ENCODE measurements at regions not wholly inside any gene's neighbourhood (a gene's known extent, or its start where the extent isn't known, plus 50 kb on each side); places are given as distances from the start of the nearest gene placed in this dataset.

GRCh38 chr1:219293410-219293809, 119.7 kb downstream of the LYPLAL1 start:
- H3K4me3 ChIP-seq (ENCODE audit: insufficient read depth, low read length, poor library complexity, severe bottlenecking): no peak overlapping the region
- H3K9me3 ChIP-seq (ENCODE audit: insufficient read depth, low read length): no peaks in the 10 kb centered on the region
- H3K9me2 ChIP-seq (replicated peaks; ENCODE audit: insufficient read depth, low read length): no peaks in the 10 kb centered on the region
- H3K27me3 ChIP-seq (ENCODE audit: low read length): no peaks in the 10 kb centered on the region
- no peak overlapping the region for H3K4me2 ChIP-seq (ENCODE audit: low read depth, low read length, poor library complexity, severe bottlenecking)
- no peaks in the 10 kb centered on the region for H3F3A ChIP-seq (ENCODE audit: insufficient read depth)
- no peak overlapping the region for H3K9ac ChIP-seq (ENCODE audit: low read length)
- H3K27ac ChIP-seq (ENCODE audit: low read depth, low read length): no peak overlapping the region
- H2AFZ ChIP-seq (ENCODE audit: low read depth, low read length, severe bottlenecking): no peak overlapping the region
- TF ChIP-seq EZH2phosphoT487 (conservative IDR thresholded peaks at IDR 0.05; ENCODE audit: low read length) (no peak), CTCF (IDR thresholded peaks at IDR 0.05; ENCODE audit: insufficient read depth, low read length, poor library complexity, severe bottlenecking) (no peak)
- H3K36me3 ChIP-seq (ENCODE audit: low read length): no peaks in the 10 kb centered on the region
- H3K79me2 ChIP-seq (ENCODE audit: insufficient read depth, low read length): no peaks in the 10 kb centered on the region
- H4K20me1 ChIP-seq (ENCODE audit: low read depth, low read length): no peaks in the 10 kb centered on the region

GRCh38 chr1:219292999-219293398, 119.3 kb downstream of the LYPLAL1 start:
- no peak overlapping the region for H2AFZ ChIP-seq (ENCODE audit: low read depth, low read length, severe bottlenecking)
- no peaks in the 10 kb centered on the region for H3K9me2 ChIP-seq (replicated peaks; ENCODE audit: insufficient read depth, low read length)
- H3F3A ChIP-seq (ENCODE audit: insufficient read depth): no peaks in the 10 kb centered on the region
- no peaks in the 10 kb centered on the region for H4K20me1 ChIP-seq (ENCODE audit: low read depth, low read length)
- H3K36me3 ChIP-seq (ENCODE audit: low read length): no peaks in the 10 kb centered on the region
- TF ChIP-seq CTCF (IDR thresholded peaks at IDR 0.05; ENCODE audit: insufficient read depth, low read length, poor library complexity, severe bottlenecking): no peak
- TF ChIP-seq EZH2phosphoT487 (conservative IDR thresholded peaks at IDR 0.05; ENCODE audit: low read length): no peak
- no peak overlapping the region for H3K27ac ChIP-seq (ENCODE audit: low read depth, low read length)
- no peak overlapping the region for H3K9ac ChIP-seq (ENCODE audit: low read length)
- H3K4me3 ChIP-seq (ENCODE audit: insufficient read depth, low read length, poor library complexity, severe bottlenecking): no peak overlapping the region
- H3K27me3 ChIP-seq (ENCODE audit: low read length): no peaks in the 10 kb centered on the region
- no peak overlapping the region for H3K4me2 ChIP-seq (ENCODE audit: low read depth, low read length, poor library complexity, severe bottlenecking)
- no peaks in the 10 kb centered on the region for H3K9me3 ChIP-seq (ENCODE audit: insufficient read depth, low read length)
- no peaks in the 10 kb centered on the region for H3K79me2 ChIP-seq (ENCODE audit: insufficient read depth, low read length)

- Histone ChIP-seq H3K27me3 (ENCODE audit: low read length) (no peaks in the 10 kb centered on the region), H3K4me3 (ENCODE audit: insufficient read depth, low read length, poor library complexity, severe bottlenecking) (no peak overlapping the region), H2AFZ (ENCODE audit: low read depth, low read length, severe bottlenecking) (no peak overlapping the region), H3K9me3 (ENCODE audit: insufficient read depth, low read length) (no peaks in the 10 kb centered on the region), H3K9ac (ENCODE audit: low read length) (no peak overlapping the region), H4K20me1 (ENCODE audit: low read depth, low read length) (no peaks in the 10 kb centered on the region), H3K4me2 (ENCODE audit: low read depth, low read length, poor library complexity, severe bottlenecking) (no peak overlapping the region), H3F3A (ENCODE audit: insufficient read depth) (no peaks in the 10 kb centered on the region), H3K36me3 (ENCODE audit: low read length) (no peaks in the 10 kb centered on the region), H3K27ac (ENCODE audit: low read depth, low read length) (no peak overlapping the region), H3K9me2 (replicated peaks; ENCODE audit: insufficient read depth, low read length) (no peaks in the 10 kb centered on the region), H3K79me2 (ENCODE audit: insufficient read depth, low read length) (no peaks in the 10 kb centered on the region)
- no peak for TF ChIP-seq EZH2phosphoT487 (conservative IDR thresholded peaks at IDR 0.05; ENCODE audit: low read length)
- no peak for TF ChIP-seq CTCF (IDR thresholded peaks at IDR 0.05; ENCODE audit: insufficient read depth, low read length, poor library complexity, severe bottlenecking)
Observed at GRCh38 chr1:219292341-219292740, 118.7 kb downstream of the LYPLAL1 start.
